GM19328 (cell line): ENCODE measurements at regions not wholly inside any gene's neighbourhood (a gene's known extent, or its start where the extent isn't known, plus 50 kb on each side); places are given as distances from the start of the nearest gene placed in this dataset.

Source experiments
- ATAC-seq: cut with Tn5 transposase; IDR thresholded peaks from one replicate; pipeline ENCODE4 v1.9.1; 2021; ENCODE audit warnings: mild to moderate bottlenecking, moderate library complexity; ENCODE audit not compliant: unreplicated experiment

GRCh38 chr7:93016681-93017381 is 100.9 kb downstream of the SAMD9 start:
- no peak for ATAC-seq

- ATAC-seq = no peak
Measured at GRCh38 chr7:93015779-93016481, 101.8 kb downstream of the SAMD9 start.

- no peak for ATAC-seq
Measured at GRCh38 chr7:93015101-93015778, 102.5 kb downstream of the SAMD9 start.

- ATAC-seq = no peak
Measured at GRCh38 chr7:93014410-93014809, 103.4 kb downstream of the SAMD9 start.

- ATAC-seq = no peak
Measured at GRCh38 chr7:93013446-93014061, 104.2 kb downstream of the SAMD9 start.

GRCh38 chr7:93011351-93012294 is 106.2 kb downstream of the SAMD9 start:
- ATAC-seq = no peak

- ATAC-seq = no peak
Measured at GRCh38 chr7:93008833-93009232, 108.9 kb downstream of the SAMD9 start.

- ATAC-seq = no peak
Measured at GRCh38 chr7:93006480-93007095, 111.2 kb downstream of the SAMD9 start.

- no peak for ATAC-seq
Measured at GRCh38 chr7:93004906-93005305, 112.9 kb downstream of the SAMD9 start.

- no peak for ATAC-seq
Measured at GRCh38 chr7:92997719-92998118, 120.1 kb downstream of the SAMD9 start.

GRCh38 chr7:92997152-92997551 is 120.6 kb downstream of the SAMD9 start:
- no peak for ATAC-seq

GRCh38 chr7:92994901-92995300 is 122.9 kb downstream of the SAMD9 start:
- no peak for ATAC-seq

- no peak for ATAC-seq
Measured at GRCh38 chr7:92992932-92993331, 124.8 kb downstream of the SAMD9 start.

GRCh38 chr7:92992483-92992882 is 125.3 kb downstream of the SAMD9 start:
- ATAC-seq = no peak

GRCh38 chr7:92991190-92991589 is 126.6 kb downstream of the SAMD9 start:
- no peak for ATAC-seq

- no peak for ATAC-seq
Measured at GRCh38 chr7:92988941-92989545, 128.7 kb downstream of the SAMD9 start.

- no peak for ATAC-seq
Measured at GRCh38 chr7:92988051-92988450, 129.7 kb downstream of the SAMD9 start.

- ATAC-seq = no peak
Measured at GRCh38 chr7:92987538-92987937, 130.2 kb downstream of the SAMD9 start.

- ATAC-seq = no peak
Measured at GRCh38 chr7:92987095-92987494, 130.7 kb downstream of the SAMD9 start.

GRCh38 chr7:92982928-92983327 is 134.9 kb downstream of the SAMD9 start:
- no peak for ATAC-seq
